ENCODE measurements at regions not wholly inside any gene's neighbourhood (a gene's known extent, or its start where the extent isn't known, plus 50 kb on each side); places are given as distances from the start of the nearest gene placed in this dataset.

DNA sequence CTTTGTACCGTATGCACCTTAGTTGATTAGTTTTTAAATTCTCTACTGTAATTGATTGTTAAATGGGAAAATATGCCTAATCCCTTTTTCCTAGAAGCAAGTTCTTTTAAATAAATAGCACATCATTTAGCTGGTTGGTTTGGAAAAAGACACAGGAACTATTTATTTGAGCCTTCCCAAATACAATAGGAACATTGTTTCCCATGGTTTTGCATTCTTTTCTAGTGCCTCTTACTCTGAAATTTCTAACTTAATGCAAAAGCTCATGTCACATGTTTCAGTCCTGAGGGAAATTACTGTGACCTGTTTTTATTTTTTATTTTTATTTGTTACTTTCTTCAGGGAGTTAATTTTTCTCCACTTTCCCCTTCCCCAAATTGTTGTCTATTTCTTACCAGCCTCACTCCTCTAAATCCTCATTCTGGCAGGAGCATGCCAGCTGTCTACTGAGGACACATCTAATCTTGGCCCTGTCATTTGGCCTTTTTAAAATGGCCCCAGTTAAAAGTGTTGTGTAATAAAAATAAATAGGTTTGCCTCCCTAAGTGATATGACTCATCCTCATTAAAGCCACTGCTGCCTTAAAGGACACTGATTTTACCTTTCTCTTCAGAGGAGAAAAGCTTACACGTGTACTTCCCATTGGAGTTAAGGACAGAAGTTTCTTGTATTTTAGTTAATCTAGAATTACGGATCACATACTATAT, 94.5 kb downstream of the PPP1R3A start (continued):
- no peak for TF ChIP-seq RCOR1 (IDR thresholded peaks at IDR 0.05; ENCODE audit: low read length)

DNA sequence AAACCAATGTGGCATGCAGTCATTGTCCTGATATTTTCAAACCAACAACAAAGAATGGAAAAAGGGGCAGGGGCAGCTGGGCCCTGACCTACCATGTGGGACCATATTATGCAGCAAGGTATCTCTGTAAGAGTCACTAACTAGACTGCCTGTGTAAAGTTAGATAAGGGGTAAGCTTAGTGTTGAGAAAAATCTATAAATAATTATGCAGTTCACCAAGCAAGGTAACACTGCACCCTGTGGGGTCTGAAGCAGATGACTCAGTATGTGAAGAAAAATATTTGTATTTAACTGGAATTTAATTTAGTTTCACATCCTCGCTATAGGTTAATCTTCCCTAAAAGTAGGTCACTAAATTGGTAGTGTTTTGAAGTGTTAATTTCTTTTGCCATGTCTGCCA, 99.3 kb downstream of the PPP1R3A start:
- no peaks in the 10 kb centered on the region for H3K36me3 ChIP-seq (replicated peaks in 1 of 2; ENCODE audit: control insufficient read depth in 1 of 2, insufficient read depth in 2 of 2, low read length in 1 of 2)
- H3K27ac ChIP-seq (ENCODE audit: low read depth in 2 of 2, low read length in 1 of 2) = no peak overlapping the region
- no peak overlapping the region for H2AFZ ChIP-seq (ENCODE audit: low read depth)
- no peaks in the 10 kb centered on the region for H3K9me2 ChIP-seq
- H3K79me2 ChIP-seq (ENCODE audit: insufficient read depth) = no peaks in the 10 kb centered on the region
- no peaks in the 10 kb centered on the region for H3F3A ChIP-seq (replicated peaks; ENCODE audit: insufficient read depth)
- no peak for DNase-seq
- no peaks in the 10 kb centered on the region for H3K9me3 ChIP-seq
- ChIA-PET CTCF (interaction anchor here (2.7 kb wide), 1 partner anchor 45 kb away, joined by 6 read pairs; no protein-coding TSS in a partner anchor), POLR2A (no interaction called here)
- TF ChIP-seq ELF1 (IDR thresholded peaks at IDR 0.05) = no peak
- TF ChIP-seq RXRA (IDR thresholded peaks at IDR 0.05; ENCODE audit: borderline replicate concordance, low read depth) = no peak
- TF ChIP-seq TAF1 (IDR thresholded peaks at IDR 0.05; ENCODE audit: borderline replicate concordance, low read depth, low read length) = no peak
- no peak for TF ChIP-seq MXI1 (IDR thresholded peaks at IDR 0.05; ENCODE audit: low read depth, low read length)
- TF ChIP-seq, protein P1, sequence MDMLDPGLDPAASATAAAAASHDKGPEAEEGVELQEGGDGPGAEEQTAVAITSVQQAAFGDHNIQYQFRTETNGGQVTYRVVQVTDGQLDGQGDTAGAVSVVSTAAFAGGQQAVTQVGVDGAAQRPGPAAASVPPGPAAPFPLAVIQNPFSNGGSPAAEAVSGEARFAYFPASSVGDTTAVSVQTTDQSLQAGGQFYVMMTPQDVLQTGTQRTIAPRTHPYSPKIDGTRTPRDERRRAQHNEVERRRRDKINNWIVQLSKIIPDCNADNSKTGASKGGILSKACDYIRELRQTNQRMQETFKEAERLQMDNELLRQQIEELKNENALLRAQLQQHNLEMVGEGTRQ (IDR thresholded peaks at IDR 0.05; ENCODE audit: borderline replicate concordance, low read depth, low read length) = no peak
- no peak for TF ChIP-seq CHD2 (IDR thresholded peaks at IDR 0.05; ENCODE audit: low read length, partially characterized antibody)
- H4K20me1 ChIP-seq (ENCODE audit: insufficient read depth) = no peaks in the 10 kb centered on the region
- no peak overlapping the region for H3K9ac ChIP-seq
- H3K4me2 ChIP-seq = no peak overlapping the region
- H3K4me3 ChIP-seq (ENCODE audit: low read depth in 2 of 2, low read length in 1 of 2) = 0 out of 4 replicates have a peak overlapping the region, but pooled peaks of 1 of the 2 experiments have one; percentile 8
- WGBS (ENCODE audit: low lambda C conversion rate) = 3% methylated on average over 1 of the region's 1 CpG
- no peaks in the 10 kb centered on the region; the same call in 1 of the 2 replicates for H3K27me3 ChIP-seq (ENCODE audit: insufficient read depth)
- no peaks in the 10 kb centered on the region for H3K4me1 ChIP-seq (ENCODE audit: control insufficient read depth in 1 of 2, insufficient read depth in 2 of 2, low read depth in 1 of 2, low read length in 1 of 2)

DNA sequence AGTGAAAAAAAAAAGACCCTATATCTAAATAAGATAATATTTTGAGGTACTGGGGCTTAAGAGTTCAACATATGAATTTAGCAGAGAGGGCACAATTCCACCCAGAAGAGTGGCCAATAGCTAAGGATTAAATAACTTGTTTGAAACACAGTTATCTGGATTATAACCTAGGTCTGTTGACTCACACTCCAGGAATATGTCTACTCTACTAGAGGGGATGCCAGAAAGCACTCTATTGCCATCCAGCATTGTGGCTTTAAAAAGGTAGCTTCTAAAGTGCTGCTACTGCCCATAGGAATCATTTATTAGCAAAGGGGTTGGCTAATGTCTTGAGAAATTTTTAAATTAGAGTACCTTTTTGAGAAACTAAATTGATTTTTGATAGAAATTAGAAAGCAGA, 102.2 kb downstream of the PPP1R3A start:
- Histone ChIP-seq H3K9me3 (no peaks in the 10 kb centered on the region), H3K4me2 (no peak overlapping the region), H3K27me3 (ENCODE audit: insufficient read depth) (no peaks in the 10 kb centered on the region), H4K20me1 (ENCODE audit: insufficient read depth) (no peaks in the 10 kb centered on the region), H3K4me3 (ENCODE audit: low read depth in 2 of 2, low read length in 1 of 2) (no peak overlapping the region), H3K79me2 (ENCODE audit: insufficient read depth) (no peaks in the 10 kb centered on the region), H2AFZ (ENCODE audit: low read depth) (no peak overlapping the region), H3K36me3 (replicated peaks in 1 of 2; ENCODE audit: control insufficient read depth in 1 of 2, insufficient read depth in 2 of 2, low read length in 1 of 2) (no peaks in the 10 kb centered on the region), H3K9ac (no peak overlapping the region), H3K9me2 (no peaks in the 10 kb centered on the region), H3K27ac (ENCODE audit: low read depth in 2 of 2, low read length in 1 of 2) (no peak overlapping the region), H3F3A (replicated peaks; ENCODE audit: insufficient read depth) (peaks cover 8% of the 10 kb centered on the region), H3K4me1 (ENCODE audit: control insufficient read depth in 1 of 2, insufficient read depth in 2 of 2, low read depth in 1 of 2, low read length in 1 of 2) (no peaks in the 10 kb centered on the region)
- POLR2A ChIA-PET = no interaction called here
- CTCF ChIA-PET = interaction anchor here (0.5 kb wide), 1 partner anchor 446 kb away, joined by 3 read pairs; no protein-coding TSS in a partner anchor
- TF ChIP-seq, protein P1 (IDR thresholded peaks at IDR 0.05; ENCODE audit: borderline replicate concordance, low read depth, low read length) = no peak
- no peak for TF ChIP-seq TAF1 (IDR thresholded peaks at IDR 0.05; ENCODE audit: borderline replicate concordance, low read depth, low read length)
- no peak for TF ChIP-seq EP300 (IDR thresholded peaks at IDR 0.05; ENCODE audit: borderline replicate concordance in 1 of 2, low read depth in 1 of 2, low read length in 1 of 2)
- TF ChIP-seq, protein P2, sequence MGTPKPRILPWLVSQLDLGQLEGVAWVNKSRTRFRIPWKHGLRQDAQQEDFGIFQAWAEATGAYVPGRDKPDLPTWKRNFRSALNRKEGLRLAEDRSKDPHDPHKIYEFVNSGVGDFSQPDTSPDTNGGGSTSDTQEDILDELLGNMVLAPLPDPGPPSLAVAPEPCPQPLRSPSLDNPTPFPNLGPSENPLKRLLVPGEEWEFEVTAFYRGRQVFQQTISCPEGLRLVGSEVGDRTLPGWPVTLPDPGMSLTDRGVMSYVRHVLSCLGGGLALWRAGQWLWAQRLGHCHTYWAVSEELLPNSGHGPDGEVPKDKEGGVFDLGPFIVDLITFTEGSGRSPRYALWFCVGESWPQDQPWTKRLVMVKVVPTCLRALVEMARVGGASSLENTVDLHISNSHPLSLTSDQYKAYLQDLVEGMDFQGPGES (IDR thresholded peaks at IDR 0.05; ENCODE audit: low read depth, low read length) = no peak
- no peak for DNase-seq
